GM12874 (cell line): ENCODE measurements at regions not wholly inside any gene's neighbourhood (a gene's known extent, or its start where the extent isn't known, plus 50 kb on each side); places are given as distances from the start of the nearest gene placed in this dataset.

Experiments
- TF ChIP-seq, protein P1 (sequence below): IDR thresholded peaks from 2 replicates; pipeline ENCODE4 v1.5.1; 2011; ENCODE audit warnings: low read depth, mild to moderate bottlenecking, control low read depth, low read length, moderate library complexity; ENCODE audit not compliant: insufficient read depth

DNA sequence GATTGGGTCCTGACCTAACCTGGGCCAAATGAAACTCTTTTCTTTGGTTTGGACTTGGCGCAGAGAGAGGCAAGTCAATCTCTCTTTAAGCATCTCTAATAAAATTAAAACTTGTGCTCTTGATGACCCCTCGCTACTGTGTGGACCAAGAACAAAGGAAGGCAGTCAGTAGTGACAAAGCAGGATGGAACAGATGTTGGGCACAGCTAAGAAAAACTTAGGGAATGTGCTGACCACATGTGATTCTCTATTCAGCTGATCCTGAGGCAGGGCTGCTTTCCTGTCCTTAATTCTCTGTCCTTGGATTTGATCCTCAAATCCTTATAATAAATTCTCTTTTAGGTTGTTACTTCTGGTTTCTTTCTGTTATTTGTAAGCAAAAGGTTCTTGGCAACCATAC is 259.9 kb downstream of the ZIC1 start:
- TF ChIP-seq, protein P1, sequence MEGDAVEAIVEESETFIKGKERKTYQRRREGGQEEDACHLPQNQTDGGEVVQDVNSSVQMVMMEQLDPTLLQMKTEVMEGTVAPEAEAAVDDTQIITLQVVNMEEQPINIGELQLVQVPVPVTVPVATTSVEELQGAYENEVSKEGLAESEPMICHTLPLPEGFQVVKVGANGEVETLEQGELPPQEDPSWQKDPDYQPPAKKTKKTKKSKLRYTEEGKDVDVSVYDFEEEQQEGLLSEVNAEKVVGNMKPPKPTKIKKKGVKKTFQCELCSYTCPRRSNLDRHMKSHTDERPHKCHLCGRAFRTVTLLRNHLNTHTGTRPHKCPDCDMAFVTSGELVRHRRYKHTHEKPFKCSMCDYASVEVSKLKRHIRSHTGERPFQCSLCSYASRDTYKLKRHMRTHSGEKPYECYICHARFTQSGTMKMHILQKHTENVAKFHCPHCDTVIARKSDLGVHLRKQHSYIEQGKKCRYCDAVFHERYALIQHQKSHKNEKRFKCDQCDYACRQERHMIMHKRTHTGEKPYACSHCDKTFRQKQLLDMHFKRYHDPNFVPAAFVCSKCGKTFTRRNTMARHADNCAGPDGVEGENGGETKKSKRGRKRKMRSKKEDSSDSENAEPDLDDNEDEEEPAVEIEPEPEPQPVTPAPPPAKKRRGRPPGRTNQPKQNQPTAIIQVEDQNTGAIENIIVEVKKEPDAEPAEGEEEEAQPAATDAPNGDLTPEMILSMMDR: no peak

- TF ChIP-seq, protein P1: no peak
Observed at GRCh38 chr3:147672035-147672434, 262.9 kb downstream of the ZIC1 start.

DNA sequence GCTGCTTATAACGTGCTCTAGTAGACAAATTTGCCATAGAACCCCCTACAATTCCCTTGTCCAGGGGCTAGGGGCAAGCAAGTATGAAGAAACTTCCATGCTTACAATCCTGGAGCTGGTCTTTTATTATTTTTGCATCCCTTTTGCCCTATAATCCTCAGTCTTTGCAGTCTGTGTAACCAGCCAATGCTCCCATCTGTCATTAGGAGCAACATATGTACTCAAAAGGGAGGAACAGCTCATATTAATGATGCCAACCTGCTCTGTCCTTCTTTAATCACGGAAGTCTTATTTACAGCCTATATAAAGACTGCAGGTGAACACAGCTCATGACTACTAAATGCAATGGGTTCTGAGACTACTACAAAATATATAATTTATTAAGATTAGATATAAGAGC is 263.3 kb downstream of the ZIC1 start:
- TF ChIP-seq, protein P1: no peak

DNA sequence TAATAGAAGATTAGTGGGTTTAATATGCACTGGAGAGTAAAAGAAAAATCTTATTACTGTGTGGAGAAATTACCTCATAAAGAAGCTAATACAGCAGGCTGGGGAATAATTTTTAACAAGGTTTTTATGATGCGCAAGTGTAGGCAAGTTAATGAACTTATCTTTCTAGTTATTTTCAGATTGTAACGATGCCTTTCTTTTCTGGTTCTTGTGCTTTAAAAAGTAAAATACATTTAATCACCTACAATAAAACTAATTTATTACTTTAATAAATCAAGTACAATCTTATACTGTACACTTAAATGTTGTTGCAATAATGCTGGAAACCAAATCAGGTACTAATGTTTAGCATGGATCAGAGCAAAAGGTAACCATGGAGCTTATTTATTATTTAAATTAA is 266.6 kb downstream of the ZIC1 start:
- TF ChIP-seq, protein P1: no peak

- TF ChIP-seq, protein P1: no peak
Observed at GRCh38 chr3:147680837-147681483, 271.8 kb downstream of the ZIC1 start.

- TF ChIP-seq, protein P1: no peak
Observed at GRCh38 chr3:147688868-147689267, 279.7 kb downstream of the ZIC1 start.

DNA sequence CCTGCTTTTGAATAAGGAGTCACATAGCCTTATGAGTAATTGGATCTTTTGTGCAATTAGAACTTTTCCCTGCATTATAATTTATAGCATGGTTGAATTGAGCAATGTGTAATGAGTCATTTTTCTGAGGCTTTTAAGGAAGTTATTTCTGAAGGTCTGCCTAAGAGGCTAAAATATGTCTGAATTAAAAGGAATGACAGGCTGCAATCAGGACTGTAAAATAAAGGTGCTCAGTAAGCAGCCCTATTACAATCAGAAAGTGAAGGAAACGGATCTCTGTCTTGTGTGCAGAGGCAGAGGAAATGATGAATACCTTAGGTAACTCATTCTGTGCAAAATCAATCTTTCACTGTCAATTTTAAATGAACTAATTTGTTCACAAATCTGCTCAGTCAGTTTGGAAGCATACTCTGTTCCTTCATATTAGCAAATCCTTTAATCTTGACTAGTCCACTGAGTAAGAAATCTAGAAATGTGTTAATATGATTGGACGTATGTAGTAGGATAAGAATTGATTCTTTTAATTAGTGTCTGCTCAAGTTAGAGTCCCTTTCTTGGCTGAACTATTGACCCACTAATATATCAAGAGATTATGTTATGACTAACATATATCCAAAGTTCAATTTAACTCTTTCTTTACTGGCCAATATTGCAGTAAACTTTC is 290.1 kb downstream of the ZIC1 start:
- TF ChIP-seq, protein P1: no peak
